Heart right ventricle (tissue), 16 donors: ENCODE measurements at regions not wholly inside any gene's neighbourhood (a gene's known extent, or its start where the extent isn't known, plus 50 kb on each side); places are given as distances from the start of the nearest gene placed in this dataset.
"Not testable (repeated sequence)": the region's sequence is repeated elsewhere in the genome, so short reads cannot be mapped to it uniquely, and the experiment has no call there.

Experiments used
- ATAC-seq, 8 donors: fragments of 200-7000 bp; cut with Tn5 transposase; one replicate each; pipeline ENCODE4 v1.9.1; 2020; ENCODE audit warnings: mild to moderate bottlenecking in 8 of 8, moderate library complexity in 8 of 8, moderate number of reproducible peaks in 1 of 8
- DNase-seq, 2 donors: peaks; one replicate each; pipeline ENCODE4 v3.0.0-alpha.2; 2020
- H3K27ac ChIP-seq, 10 donors: fragments of 200-600 bp; sonication (generic) in 2 of 10; one replicate each; pipeline versions ENCODE4 v1.5.0 to v1.8.0; 2020 to 2022; ENCODE audit warnings: mild to moderate bottlenecking in 3 of 10
- H3K27me3 ChIP-seq, 7 donors: fragments of 200-600 bp; one replicate each; pipeline ENCODE4 v1.8.0; 2021 to 2022; ENCODE audit warnings: mild to moderate bottlenecking in 2 of 7
- H3K36me3 ChIP-seq, 9 donors: fragments of 200-600 bp; sonication (generic) in 1 of 9; one replicate each; pipeline versions ENCODE4 v1.5.0 to v1.8.0; 2020 to 2022; ENCODE audit warnings: mild to moderate bottlenecking in 2 of 9
- H3K4me1 ChIP-seq, 9 donors: fragments of 200-600 bp; sonication (generic) in 1 of 9; one replicate each; pipeline versions ENCODE4 v1.5.0 to v1.8.0; 2020 to 2022; ENCODE audit warnings: mild to moderate bottlenecking in 4 of 9
- H3K4me3 ChIP-seq, 10 donors: fragments of 200-600 bp; sonication (generic) in 2 of 10; one replicate each; pipeline versions ENCODE4 v1.5.0 to v1.8.0; 2020 to 2022; ENCODE audit warnings: mild to moderate bottlenecking in 7 of 10, moderate library complexity in 2 of 10
- H3K9me3 ChIP-seq, 11 donors: fragments of 200-600 bp in 10 of 11; sonication (generic) in 2 of 11; one replicate each; pipeline versions ENCODE4 v1.5.0 to v1.8.0; 2013 to 2022; ENCODE audit warnings: mild to moderate bottlenecking in 2 of 11, control low read depth in 1 of 11, moderate library complexity in 1 of 11
- CTCF ChIP-seq, 9 donors: fragments of 200-600 bp; sonication (generic) in 2 of 9; IDR thresholded peaks; one replicate each; pipeline versions ENCODE4 v1.5.0 to v1.8.0; 2021 to 2022; ENCODE audit warnings: antibody characterized with exemption in 9 of 9, mild to moderate bottlenecking in 5 of 9, moderate library complexity in 1 of 9
- WGBS, 2 donors: extraction: QIAGEN DNeasy Blood & Tissue Kit; methylation state at CpG; one replicate each; pipeline ENCODE4 v1.1.7; 2013; ENCODE audit warnings: inconsistent platforms in 1 of 2; 5-methylcytosine and 5-hydroxymethylcytosine counted together
- intact Hi-C, 10 donors: fragments of 100-400 bp; cut with DNase I; formaldehyde crosslinking; loops; one replicate each; pipeline versions ENCODE4 v1.11.1 to v1.14.2; 2022
- donor health status: Arrhythmogenic right ventricular cardiomyopathy.
- donor health status: ischemic (EF 13 %, LVEDD 7.1; RV severe dilation, severe dysfunction).
- donor health status: healthy with polysubstance abuse.
- donor health status: DM: no; HTN: yes; CAD: no.
- donor health status: DM: no; HTN: no; CAD: no.
- donor health status: ischemic (EF 25% LVEDD 6.9; RV normal size, moderate dysfunction).
- donor health status: ischemic (EF 25% LVEDD 5.7; RV mildly dilated, moderate dysfunction).
- donor health status: healthy.
- donor health status: DM: yes; HTN: yes; CAD: no.
- donor health status: Ischemic cardiomyopathy.
- donor health status: ischemic (EF 35%, LVEDD 5.7; RV mildly dilated, moderate dysfunction).
- donor health status: nonischemic (EF 11% LVEDD 7.7; RV severe dilation, severe dysfunction).
- donor health status: DM: yes; HTN: yes; CAD: no.
- donor health status: PGD.
- donor health status: ischemic (EF 29% LVEDD 5.4; RV normal size, mild dysfunction).
- donor health status: nonischemic (EF 23%, LVEDD 6.1; RV moderate dilation, normal function).

- WGBS, 2 donors = 83 to 93% methylated on average over 5 of the region's 5 CpGs
- Histone ChIP-seq H3K9me3 (peaks cover 0 to 2% (median 0%) of the 10 kb centered on the region in 11 donors), H3K27me3 (peaks cover 0 to 10% (median 0%) of the 10 kb centered on the region in 7 donors)
These were observed 185.7 kb downstream of the XPNPEP1 start for GRCh38 chr10:109737626-109738025.

GRCh38 chr10:109737009-109737408, 186.3 kb downstream of the XPNPEP1 start:
- H3K27ac ChIP-seq = no peak overlapping the region
- H3K27me3 ChIP-seq = peaks cover 0 to 10% (median 0%) of the 10 kb centered on the region in 7 donors
- H3K4me3 ChIP-seq = no peak overlapping the region
- ATAC-seq (no peak), DNase-seq (no peak)
- H3K9me3 ChIP-seq = peaks cover 0 to 2% (median 0%) of the 10 kb centered on the region in 11 donors
- 63 to 83% methylated on average over 4 of the region's 4 CpGs for WGBS, 2 donors
- no peaks in the 10 kb centered on the region for H3K36me3 ChIP-seq
- no peaks in the 10 kb centered on the region for H3K4me1 ChIP-seq
- TF ChIP-seq CTCF (IDR thresholded peaks at IDR 0.05) = no peak
- intact Hi-C loops = no loop called here

More at GRCh38 chr10:109737626-109738025, 185.7 kb downstream of the XPNPEP1 start:
- Histone ChIP-seq H3K27ac (no peak overlapping the region), H3K36me3 (no peaks in the 10 kb centered on the region), H3K4me3 (no peak overlapping the region), H3K4me1 (no peaks in the 10 kb centered on the region)
- DNase-seq = no peak
- intact Hi-C loops = no loop called here
- no peak for TF ChIP-seq CTCF (IDR thresholded peaks at IDR 0.05)
- ATAC-seq = no peak

- TF ChIP-seq CTCF (IDR thresholded peaks at IDR 0.05) = no peak
- Histone ChIP-seq H3K27ac (no peak overlapping the region), H3K4me1 (no peaks in the 10 kb centered on the region), H3K27me3 (peaks cover 0 to 10% (median 0%) of the 10 kb centered on the region in 7 donors), H3K36me3 (no peaks in the 10 kb centered on the region), H3K4me3 (no peak overlapping the region), H3K9me3 (peaks cover 0 to 2% (median 0%) of the 10 kb centered on the region in 11 donors)
- WGBS, 2 donors = 55 to 65% methylated on average over 4 of the region's 4 CpGs
- intact Hi-C loops = no loop called here
- ATAC-seq (no peak), DNase-seq (no peak)
These were observed 187.5 kb downstream of the XPNPEP1 start for GRCh38 chr10:109735776-109736175.

GRCh38 chr10:109732254-109732965, 190.9 kb downstream of the XPNPEP1 start:
- no peak for TF ChIP-seq CTCF (IDR thresholded peaks at IDR 0.05)
- intact Hi-C loops = no loop called here
- Histone ChIP-seq H3K9me3 (peaks cover 0 to 2% (median 0%) of the 10 kb centered on the region in 11 donors), H3K4me3 (no peak overlapping the region), H3K27me3 (peaks cover 0 to 10% (median 0%) of the 10 kb centered on the region in 7 donors), H3K27ac (no peak overlapping the region), H3K36me3 (no peaks in the 10 kb centered on the region), H3K4me1 (no peaks in the 10 kb centered on the region)
- no peak for ATAC-seq
- 79 to 82% methylated on average over 3 of the region's 3 CpGs for WGBS, 2 donors
- DNase-seq = no peak

- H3K4me3 ChIP-seq, H3K4me1 ChIP-seq, intact Hi-C loops, H3K36me3 ChIP-seq, H3K27me3 ChIP-seq, H3K27ac ChIP-seq, H3K9me3 ChIP-seq, ATAC-seq, DNase-seq: not testable (repeated sequence)
- 60 to 73% methylated on average over 4 of the region's 4 CpGs for WGBS, 2 donors
These were observed 193.4 kb downstream of the XPNPEP1 start for GRCh38 chr10:109729895-109730294.
